Aorta (tissue), 5 donors: ENCODE measurements at regions not wholly inside any gene's neighbourhood (a gene's known extent, or its start where the extent isn't known, plus 50 kb on each side); places are given as distances from the start of the nearest gene placed in this dataset.
A peak's percentile ranks its signal among the peaks of the same experiment; 100 is the strongest.

Experiments
- ATAC-seq: fragments of 200-7000 bp; cut with Tn5 transposase; one replicate; pipeline ENCODE4 v1.9.1; 2022; ENCODE audit warnings: moderate library complexity; ENCODE audit not compliant: low FRiP score
- DNase-seq, 2 donors: peaks; one replicate each; pipeline ENCODE4 v3.0.0-alpha.2; 2020
- H3K27ac ChIP-seq, 2 donors: one replicate each; pipeline ENCODE4 v1.5.1; 2013; ENCODE audit warnings: low read length in 2 of 2, mild to moderate bottlenecking in 2 of 2, moderate library complexity in 2 of 2, control low read depth in 1 of 2, inconsistent platforms in 1 of 2, low read depth in 1 of 2
- H3K27me3 ChIP-seq, 2 donors: one replicate each; pipeline ENCODE4 v1.6.1; 2013; ENCODE audit warnings: control low read depth in 1 of 2, low read length in 1 of 2, mild to moderate bottlenecking in 1 of 2, moderate library complexity in 1 of 2; ENCODE audit not compliant: insufficient read depth in 2 of 2, control insufficient read depth in 1 of 2
- H3K36me3 ChIP-seq, 2 donors: one replicate each; pipeline ENCODE4 v1.6.1; 2013; ENCODE audit warnings: control low read depth in 1 of 2, low read length in 1 of 2, mild to moderate bottlenecking in 1 of 2; ENCODE audit not compliant: insufficient read depth in 2 of 2, control insufficient read depth in 1 of 2
- H3K4me1 ChIP-seq, 2 donors: one replicate each; pipeline ENCODE4 v1.6.1; 2013; ENCODE audit warnings: low read length in 2 of 2, control low read depth in 1 of 2, mild to moderate bottlenecking in 1 of 2, moderate library complexity in 1 of 2; ENCODE audit not compliant: insufficient read depth in 2 of 2, control insufficient read depth in 1 of 2
- H3K4me3 ChIP-seq, 2 donors: one replicate each; pipeline ENCODE4 v1.5.1; 2013; ENCODE audit warnings: low read length in 2 of 2, control low read depth in 1 of 2, mild to moderate bottlenecking in 1 of 2
- H3K9me3 ChIP-seq: one replicate; pipeline ENCODE4 v1.6.1; 2013; ENCODE audit warnings: mild to moderate bottlenecking, low read length; ENCODE audit not compliant: control insufficient read depth
- WGBS, 2 donors: extraction: QIAGEN DNeasy Blood & Tissue Kit; methylation state at CpG; one replicate each; pipeline ENCODE4 v1.1.7; 2013; 5-methylcytosine and 5-hydroxymethylcytosine counted together
- intact Hi-C, 2 donors: fragments of 100-400 bp; cut with DNase I; formaldehyde crosslinking; loops; one replicate each; pipeline versions ENCODE4 v1.14.2 to v1.15.0; 2022
- donor health status: healthy with polysubstance abuse.
- donor health status: Bipolar disorder and iron deficiency.
- donor health status: DM: no; HTN: no; CAD: no.
- donor health status: DM: no; HTN: no; CAD: no.
- donor health status: DM: yes; HTN: yes; CAD: no.

- 1% methylated on average over 46 of the region's 46 CpGs for WGBS, 2 donors
- intact Hi-C loops: loop anchor here in 1 of 2 donors (1.0 to 5.0 kb wide), 3 partner anchors 20 to 375 kb away; no protein-coding TSS in a partner anchor
Measured at GRCh38 chr11:121722431-121723245, 269.9 kb upstream of the SORL1-AS1 start.

GRCh38 chr11:121721961-121722360 is 269.2 kb upstream of the SORL1-AS1 start:
- Histone ChIP-seq H3K9me3 (no peaks in the 10 kb centered on the region), H3K4me1 (no peaks in the 10 kb centered on the region), H3K4me3 (no peak overlapping the region), H3K27me3 (no peaks in the 10 kb centered on the region), H3K36me3 (no peaks in the 10 kb centered on the region), H3K27ac (peak overlapping the region in 1 of 2 donors; percentile 60)
- 51 to 59% methylated on average over 7 of the region's 7 CpGs for WGBS, 2 donors
- DNase-seq (no peak), ATAC-seq (no peak)
- intact Hi-C loops: loop anchor here in 1 of 2 donors (1.0 to 5.0 kb wide), 3 partner anchors 20 to 375 kb away; no protein-coding TSS in a partner anchor

More at GRCh38 chr11:121722431-121723245, 269.9 kb upstream of the SORL1-AS1 start:
- no peaks in the 10 kb centered on the region for H3K4me1 ChIP-seq
- DNase-seq (peak; percentile 89 to 91), ATAC-seq (peak; percentile 94)
- peak overlapping the region; percentile 34 to 72 for H3K4me3 ChIP-seq
- no peaks in the 10 kb centered on the region for H3K36me3 ChIP-seq
- peak overlapping the region; percentile 60 to 80 for H3K27ac ChIP-seq
- H3K9me3 ChIP-seq: no peaks in the 10 kb centered on the region
- H3K27me3 ChIP-seq: no peaks in the 10 kb centered on the region

- Histone ChIP-seq H3K27ac (no peak overlapping the region), H3K36me3 (no peaks in the 10 kb centered on the region), H3K4me1 (no peaks in the 10 kb centered on the region), H3K9me3 (no peaks in the 10 kb centered on the region), H3K27me3 (no peaks in the 10 kb centered on the region), H3K4me3 (no peak overlapping the region)
- no peak for DNase-seq
- WGBS, 2 donors: 98 to 100% methylated on average over 3 of the region's 3 CpGs
- intact Hi-C loops: loop anchor here in 1 of 2 donors (5.0 kb wide), 2 partner anchors 64 to 376 kb away; no protein-coding TSS in a partner anchor
- no peak for ATAC-seq
Measured at GRCh38 chr11:121721448-121721847, 268.7 kb upstream of the SORL1-AS1 start.

GRCh38 chr11:121717296-121717695 is 264.5 kb upstream of the SORL1-AS1 start:
- ATAC-seq (no peak), DNase-seq (no peak)
- Histone ChIP-seq H3K4me1 (no peaks in the 10 kb centered on the region), H3K36me3 (no peaks in the 10 kb centered on the region), H3K4me3 (no peak overlapping the region), H3K27ac (no peak overlapping the region), H3K9me3 (no peaks in the 10 kb centered on the region), H3K27me3 (no peaks in the 10 kb centered on the region)
- 97 to 98% methylated on average over 2 of the region's 2 CpGs for WGBS, 2 donors
- intact Hi-C loops: no loop called here

GRCh38 chr11:121716060-121716459 is 263.3 kb upstream of the SORL1-AS1 start:
- ATAC-seq: no peak
- intact Hi-C loops: no loop called here
- DNase-seq: no peak

GRCh38 chr11:121715405-121715804 is 262.6 kb upstream of the SORL1-AS1 start:
- no peak for ATAC-seq
- Histone ChIP-seq H3K27me3 (no peaks in the 10 kb centered on the region), H3K4me1 (no peaks in the 10 kb centered on the region), H3K9me3 (no peaks in the 10 kb centered on the region), H3K27ac (no peak overlapping the region), H3K4me3 (no peak overlapping the region), H3K36me3 (no peaks in the 10 kb centered on the region)
- 82 to 91% methylated on average over 4 of the region's 4 CpGs for WGBS, 2 donors
- intact Hi-C loops: no loop called here
- no peak for DNase-seq

More at GRCh38 chr11:121716060-121716459, 263.3 kb upstream of the SORL1-AS1 start:
- H3K4me1 ChIP-seq: no peaks in the 10 kb centered on the region
- H3K27me3 ChIP-seq: no peaks in the 10 kb centered on the region
- H3K4me3 ChIP-seq: no peak overlapping the region
- no peak overlapping the region for H3K27ac ChIP-seq
- H3K9me3 ChIP-seq: no peaks in the 10 kb centered on the region
- no peaks in the 10 kb centered on the region for H3K36me3 ChIP-seq
- 93 to 97% methylated on average over 4 of the region's 4 CpGs for WGBS, 2 donors

GRCh38 chr11:121714351-121714750 is 261.6 kb upstream of the SORL1-AS1 start:
- no peaks in the 10 kb centered on the region for H3K9me3 ChIP-seq
- WGBS, 2 donors: 94 to 96% methylated on average over 3 of the region's 3 CpGs
- H3K27me3 ChIP-seq: no peaks in the 10 kb centered on the region
- no peaks in the 10 kb centered on the region for H3K4me1 ChIP-seq
- ATAC-seq (no peak), DNase-seq (no peak)
- intact Hi-C loops: no loop called here
- no peak overlapping the region for H3K4me3 ChIP-seq
- no peaks in the 10 kb centered on the region for H3K36me3 ChIP-seq
- H3K27ac ChIP-seq: no peak overlapping the region

GRCh38 chr11:121711939-121712338 is 259.2 kb upstream of the SORL1-AS1 start:
- Histone ChIP-seq H3K4me1 (no peaks in the 10 kb centered on the region), H3K36me3 (no peaks in the 10 kb centered on the region), H3K27ac (no peak overlapping the region), H3K9me3 (no peaks in the 10 kb centered on the region), H3K27me3 (no peaks in the 10 kb centered on the region), H3K4me3 (no peak overlapping the region)
- intact Hi-C loops: no loop called here
- DNase-seq: no peak
- 90 to 93% methylated on average over 1 of the region's 1 CpG for WGBS, 2 donors
- no peak for ATAC-seq

- no peak for ATAC-seq
- H3K4me1 ChIP-seq: no peaks in the 10 kb centered on the region
- no peak for DNase-seq
- H3K4me3 ChIP-seq: no peak overlapping the region
- H3K9me3 ChIP-seq: no peaks in the 10 kb centered on the region
- WGBS, 2 donors: 91 to 97% methylated on average over 2 of the region's 2 CpGs
- intact Hi-C loops: no loop called here
- no peaks in the 10 kb centered on the region for H3K36me3 ChIP-seq
- H3K27ac ChIP-seq: no peak overlapping the region
- no peaks in the 10 kb centered on the region for H3K27me3 ChIP-seq
Measured at GRCh38 chr11:121711236-121711635, 258.5 kb upstream of the SORL1-AS1 start.
